Astrocyte (in vitro differentiated cells and primary cell): ENCODE measurements at regions not wholly inside any gene's neighbourhood (a gene's known extent, or its start where the extent isn't known, plus 50 kb on each side); places are given as distances from the start of the nearest gene placed in this dataset.

Experiments used
- DNase-seq: peaks from one replicate; pipeline ENCODE4 v3.0.0-alpha.2; 2010; ENCODE audit warnings: low read depth
- FAIRE-seq: peaks from 2 replicates; lab custom pipeline; 2011; peaks lifted over from hg19 to GRCh38; lab: Jason Lieb, UNC
- H2AFZ ChIP-seq: 2 replicates; pipeline ENCODE4 v1.6.0; 2012; ENCODE audit warnings: low read depth, low read length, inconsistent platforms
- H3K27ac ChIP-seq: 2 replicates; pipeline ENCODE4 v1.5.1; 2011; ENCODE audit warnings: low read depth, low read length, inconsistent platforms
- H3K27me3 ChIP-seq: 2 replicates; pipeline ENCODE4 v1.6.0; 2011; ENCODE audit warnings: low read length, inconsistent platforms; ENCODE audit not compliant: insufficient read depth
- H3K36me3 ChIP-seq: 2 replicates; pipeline ENCODE4 v1.5.1; 2011; ENCODE audit warnings: low read length, inconsistent platforms; ENCODE audit not compliant: insufficient read depth
- H3K4me1 ChIP-seq: 2 replicates; pipeline ENCODE4 v1.5.1; 2011; ENCODE audit warnings: low read length, inconsistent platforms; ENCODE audit not compliant: insufficient read depth
- H3K4me2 ChIP-seq: 2 replicates; pipeline ENCODE4 v1.6.0; 2012; ENCODE audit warnings: low read length, inconsistent platforms
- H3K4me3 ChIP-seq: 2 replicates; pipeline ENCODE4 v1.5.1; 2011; ENCODE audit warnings: low read depth, mild to moderate bottlenecking, low read length, inconsistent platforms; ENCODE audit not compliant: insufficient read depth
- H3K79me2 ChIP-seq: 2 replicates; pipeline ENCODE4 v1.6.0; 2012; ENCODE audit warnings: mild to moderate bottlenecking, low read length, inconsistent platforms; ENCODE audit not compliant: insufficient read depth
- H3K9ac ChIP-seq: 2 replicates; pipeline ENCODE4 v1.6.0; 2012; ENCODE audit warnings: mild to moderate bottlenecking, low read length, inconsistent platforms
- H3K9me3 ChIP-seq: 2 replicates; pipeline ENCODE4 v1.5.1; 2012; ENCODE audit warnings: low read depth, mild to moderate bottlenecking, low read length, inconsistent platforms; ENCODE audit not compliant: insufficient read depth
- H4K20me1 ChIP-seq: 2 replicates; pipeline ENCODE4 v1.6.0; 2012; ENCODE audit warnings: low read length, inconsistent platforms; ENCODE audit not compliant: insufficient read depth
- H3K27ac Mint-ChIP-seq: one replicate; pipeline ENCODE4 v1.8.0; 2021; ENCODE audit warnings: mild to moderate bottlenecking, mixed read lengths; ENCODE audit not compliant: unreplicated experiment
- H3K27me3 Mint-ChIP-seq: one replicate; pipeline ENCODE4 v1.8.0; 2021; ENCODE audit warnings: low read depth, mixed read lengths; ENCODE audit not compliant: unreplicated experiment
- H3K36me3 Mint-ChIP-seq: one replicate; pipeline ENCODE4 v1.8.0; 2021; ENCODE audit warnings: low read depth, mixed read lengths; ENCODE audit not compliant: unreplicated experiment
- H3K4me1 Mint-ChIP-seq: one replicate; pipeline ENCODE4 v1.8.0; 2021; ENCODE audit warnings: low read depth, mixed read lengths; ENCODE audit not compliant: unreplicated experiment
- H3K4me3 Mint-ChIP-seq: one replicate; pipeline ENCODE4 v1.8.0; 2021; ENCODE audit warnings: mild to moderate bottlenecking, moderate library complexity, mixed read lengths; ENCODE audit not compliant: unreplicated experiment
- H3K9me3 Mint-ChIP-seq: one replicate; pipeline ENCODE4 v1.8.0; 2021; ENCODE audit warnings: mild to moderate bottlenecking, mixed read lengths; ENCODE audit not compliant: unreplicated experiment
- EZH2 ChIP-seq: IDR thresholded peaks from 2 replicates; pipeline ENCODE4 v1.6.1; 2012; ENCODE audit warnings: mild to moderate bottlenecking, low read length, inconsistent platforms; ENCODE audit not compliant: insufficient read depth
- TF ChIP-seq, protein P1 (sequence below): IDR thresholded peaks from 2 replicates; pipeline ENCODE4 v1.5.1; 2011; ENCODE audit warnings: low read depth, mild to moderate bottlenecking, inconsistent platforms, low read length, moderate library complexity; ENCODE audit not compliant: insufficient read depth

GRCh38 chr11:116461789-116462188 is 311.0 kb downstream of the BUD13 start:
- Mint-ChIP-seq H3K27ac (no peak overlapping the region), H3K4me1 (no peaks in the 10 kb centered on the region), H3K4me3 (no peak overlapping the region), H3K36me3 (no peaks in the 10 kb centered on the region), H3K9me3 (no peaks in the 10 kb centered on the region), H3K27me3 (peaks cover 27% of the 10 kb centered on the region)
- H4K20me1 ChIP-seq, result no peaks in the 10 kb centered on the region
- no peak overlapping the region for H3K4me3 ChIP-seq
- H3K9me3 ChIP-seq, result no peaks in the 10 kb centered on the region
- no peak overlapping the region for H2AFZ ChIP-seq
- H3K79me2 ChIP-seq, result no peaks in the 10 kb centered on the region
- H3K4me1 ChIP-seq, result no peaks in the 10 kb centered on the region
- FAIRE-seq, result no peak
- no peak overlapping the region for H3K4me2 ChIP-seq
- no peak for DNase-seq
- TF ChIP-seq, protein P1, sequence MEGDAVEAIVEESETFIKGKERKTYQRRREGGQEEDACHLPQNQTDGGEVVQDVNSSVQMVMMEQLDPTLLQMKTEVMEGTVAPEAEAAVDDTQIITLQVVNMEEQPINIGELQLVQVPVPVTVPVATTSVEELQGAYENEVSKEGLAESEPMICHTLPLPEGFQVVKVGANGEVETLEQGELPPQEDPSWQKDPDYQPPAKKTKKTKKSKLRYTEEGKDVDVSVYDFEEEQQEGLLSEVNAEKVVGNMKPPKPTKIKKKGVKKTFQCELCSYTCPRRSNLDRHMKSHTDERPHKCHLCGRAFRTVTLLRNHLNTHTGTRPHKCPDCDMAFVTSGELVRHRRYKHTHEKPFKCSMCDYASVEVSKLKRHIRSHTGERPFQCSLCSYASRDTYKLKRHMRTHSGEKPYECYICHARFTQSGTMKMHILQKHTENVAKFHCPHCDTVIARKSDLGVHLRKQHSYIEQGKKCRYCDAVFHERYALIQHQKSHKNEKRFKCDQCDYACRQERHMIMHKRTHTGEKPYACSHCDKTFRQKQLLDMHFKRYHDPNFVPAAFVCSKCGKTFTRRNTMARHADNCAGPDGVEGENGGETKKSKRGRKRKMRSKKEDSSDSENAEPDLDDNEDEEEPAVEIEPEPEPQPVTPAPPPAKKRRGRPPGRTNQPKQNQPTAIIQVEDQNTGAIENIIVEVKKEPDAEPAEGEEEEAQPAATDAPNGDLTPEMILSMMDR, result no peak
- no peak for TF ChIP-seq EZH2
- H3K9ac ChIP-seq, result no peak overlapping the region
- H3K36me3 ChIP-seq, result no peaks in the 10 kb centered on the region
- H3K27ac ChIP-seq, result no peak overlapping the region
- H3K27me3 ChIP-seq, result peaks cover 3% of the 10 kb centered on the region

GRCh38 chr11:116460156-116460920 is 312.4 kb downstream of the BUD13 start:
- Mint-ChIP-seq H3K9me3 (no peaks in the 10 kb centered on the region), H3K27ac (no peak overlapping the region), H3K36me3 (no peaks in the 10 kb centered on the region), H3K4me3 (no peak overlapping the region), H3K4me1 (no peaks in the 10 kb centered on the region), H3K27me3 (peaks cover 26% of the 10 kb centered on the region)
- Histone ChIP-seq H3K27ac (no peak overlapping the region), H3K79me2 (no peaks in the 10 kb centered on the region), H3K9ac (no peak overlapping the region), H3K27me3 (peaks cover 6% of the 10 kb centered on the region), H3K9me3 (no peaks in the 10 kb centered on the region), H2AFZ (no peak overlapping the region), H3K4me1 (no peaks in the 10 kb centered on the region), H3K4me2 (no peak overlapping the region), H3K4me3 (no peak overlapping the region), H3K36me3 (no peaks in the 10 kb centered on the region), H4K20me1 (no peaks in the 10 kb centered on the region)
- DNase-seq, result no peak
- no peak for TF ChIP-seq EZH2
- TF ChIP-seq, protein P1, result no peak
- no peak for FAIRE-seq
